ENCODE measurements at regions not wholly inside any gene's neighbourhood (a gene's known extent, or its start where the extent isn't known, plus 50 kb on each side); places are given as distances from the start of the nearest gene placed in this dataset.

DNA sequence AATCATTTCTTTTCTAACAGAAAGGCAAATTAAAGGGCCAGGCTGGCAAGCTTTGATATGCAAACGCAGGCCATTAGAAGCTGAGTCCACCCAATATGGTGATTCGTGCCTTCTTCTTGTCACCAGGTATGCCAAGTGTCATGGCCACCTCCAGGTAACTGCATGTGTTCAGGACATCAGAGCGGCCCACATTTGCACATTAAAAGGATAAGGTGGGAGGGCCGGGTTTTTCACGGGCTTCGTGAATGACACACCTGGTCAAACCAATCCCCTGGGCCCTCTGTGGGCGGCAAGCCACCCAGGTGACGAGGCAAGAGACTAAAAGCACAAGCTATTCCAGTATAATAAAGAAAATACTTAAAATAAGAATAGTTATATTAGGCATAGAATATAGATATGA, 75.9 kb upstream of the TSPAN11 start:
- Histone ChIP-seq H3K27ac (ENCODE audit: insufficient read depth, low read length) (no peak overlapping the region), H3K36me3 (ENCODE audit: control insufficient read depth, insufficient read depth, low read length) (no peaks in the 10 kb centered on the region), H4K20me1 (ENCODE audit: control insufficient read depth, extremely low read depth, insufficient read depth, low read length) (no peaks in the 10 kb centered on the region), H3K79me2 (ENCODE audit: control insufficient read depth, insufficient read depth, low read length) (no peaks in the 10 kb centered on the region), H3K27me3 (ENCODE audit: control insufficient read depth, insufficient read depth, low read length) (no peaks in the 10 kb centered on the region), H3K4me2 (ENCODE audit: extremely low read depth, insufficient read depth, low read length) (no peak overlapping the region), H2AFZ (ENCODE audit: low read length) (no peak overlapping the region), H3K4me3 (replicated peaks in 1 of 4; ENCODE audit: control extremely low read depth in 1 of 4, insufficient read depth in 1 of 4, low read depth in 3 of 4, low read length in 4 of 4) (no peak overlapping the region), H3K9me3 (ENCODE audit: control insufficient read depth, insufficient read depth, low read depth, low read length) (no peaks in the 10 kb centered on the region), H3K4me1 (ENCODE audit: control insufficient read depth, extremely low read depth, insufficient read depth, low read length) (no peaks in the 10 kb centered on the region), H3K9ac (ENCODE audit: insufficient read depth, low read length) (no peak overlapping the region)
- no peak for DNase-seq (ENCODE audit: low read depth in 2 of 2)
- TF ChIP-seq EZH2 (IDR thresholded peaks at IDR 0.05; ENCODE audit: low read length, missing control alignments), result no peak
- TF ChIP-seq, protein P1, sequence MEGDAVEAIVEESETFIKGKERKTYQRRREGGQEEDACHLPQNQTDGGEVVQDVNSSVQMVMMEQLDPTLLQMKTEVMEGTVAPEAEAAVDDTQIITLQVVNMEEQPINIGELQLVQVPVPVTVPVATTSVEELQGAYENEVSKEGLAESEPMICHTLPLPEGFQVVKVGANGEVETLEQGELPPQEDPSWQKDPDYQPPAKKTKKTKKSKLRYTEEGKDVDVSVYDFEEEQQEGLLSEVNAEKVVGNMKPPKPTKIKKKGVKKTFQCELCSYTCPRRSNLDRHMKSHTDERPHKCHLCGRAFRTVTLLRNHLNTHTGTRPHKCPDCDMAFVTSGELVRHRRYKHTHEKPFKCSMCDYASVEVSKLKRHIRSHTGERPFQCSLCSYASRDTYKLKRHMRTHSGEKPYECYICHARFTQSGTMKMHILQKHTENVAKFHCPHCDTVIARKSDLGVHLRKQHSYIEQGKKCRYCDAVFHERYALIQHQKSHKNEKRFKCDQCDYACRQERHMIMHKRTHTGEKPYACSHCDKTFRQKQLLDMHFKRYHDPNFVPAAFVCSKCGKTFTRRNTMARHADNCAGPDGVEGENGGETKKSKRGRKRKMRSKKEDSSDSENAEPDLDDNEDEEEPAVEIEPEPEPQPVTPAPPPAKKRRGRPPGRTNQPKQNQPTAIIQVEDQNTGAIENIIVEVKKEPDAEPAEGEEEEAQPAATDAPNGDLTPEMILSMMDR (conservative IDR thresholded peaks at IDR 0.05 in 1 of 2, IDR thresholded peaks at IDR 0.05 in 1 of 2; ENCODE audit: low read depth in 1 of 2, low read length in 2 of 2), result no peak

DNA sequence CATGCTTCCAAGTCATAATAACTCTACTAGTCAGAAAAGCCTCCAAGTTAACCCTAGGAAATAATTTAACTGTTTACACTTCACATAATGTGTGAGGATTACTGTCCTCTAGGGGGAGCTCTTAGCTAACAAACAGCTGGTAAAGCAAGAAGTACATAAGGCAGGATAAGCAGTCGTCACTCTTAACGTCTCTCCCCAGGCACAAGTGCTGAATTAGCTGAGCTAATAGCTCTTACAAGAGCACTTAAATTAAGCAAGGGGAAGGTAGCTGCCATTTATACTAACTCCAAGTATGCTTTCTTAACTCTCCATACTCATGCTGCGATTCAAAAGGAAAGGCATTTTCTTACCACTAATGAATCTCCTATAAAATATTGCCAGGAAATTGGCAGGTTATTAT, 79.3 kb upstream of the TSPAN11 start:
- H3K36me3 ChIP-seq (ENCODE audit: control insufficient read depth, insufficient read depth, low read length), result no peaks in the 10 kb centered on the region
- no peak overlapping the region for H2AFZ ChIP-seq (ENCODE audit: low read length)
- no peaks in the 10 kb centered on the region for H4K20me1 ChIP-seq (ENCODE audit: control insufficient read depth, extremely low read depth, insufficient read depth, low read length)
- no peak overlapping the region for H3K27ac ChIP-seq (ENCODE audit: insufficient read depth, low read length)
- H3K4me1 ChIP-seq (ENCODE audit: control insufficient read depth, extremely low read depth, insufficient read depth, low read length), result no peaks in the 10 kb centered on the region
- no peak overlapping the region for H3K4me2 ChIP-seq (ENCODE audit: extremely low read depth, insufficient read depth, low read length)
- no peaks in the 10 kb centered on the region for H3K27me3 ChIP-seq (ENCODE audit: control insufficient read depth, insufficient read depth, low read length)
- no peak overlapping the region for H3K9ac ChIP-seq (ENCODE audit: insufficient read depth, low read length)
- no peaks in the 10 kb centered on the region for H3K9me3 ChIP-seq (ENCODE audit: control insufficient read depth, insufficient read depth, low read depth, low read length)
- peak; percentile 58 to 81 for DNase-seq (ENCODE audit: low read depth in 2 of 2)
- H3K79me2 ChIP-seq (ENCODE audit: control insufficient read depth, insufficient read depth, low read length), result no peaks in the 10 kb centered on the region
- TF ChIP-seq, protein P1 (conservative IDR thresholded peaks at IDR 0.05 in 1 of 2, IDR thresholded peaks at IDR 0.05 in 1 of 2; ENCODE audit: low read depth in 1 of 2, low read length in 2 of 2), result peak; percentile 61 to 62
- TF ChIP-seq EZH2 (IDR thresholded peaks at IDR 0.05; ENCODE audit: low read length, missing control alignments), result no peak
- H3K4me3 ChIP-seq (replicated peaks in 1 of 4; ENCODE audit: control extremely low read depth in 1 of 4, insufficient read depth in 1 of 4, low read depth in 3 of 4, low read length in 4 of 4), result no peak overlapping the region

DNA sequence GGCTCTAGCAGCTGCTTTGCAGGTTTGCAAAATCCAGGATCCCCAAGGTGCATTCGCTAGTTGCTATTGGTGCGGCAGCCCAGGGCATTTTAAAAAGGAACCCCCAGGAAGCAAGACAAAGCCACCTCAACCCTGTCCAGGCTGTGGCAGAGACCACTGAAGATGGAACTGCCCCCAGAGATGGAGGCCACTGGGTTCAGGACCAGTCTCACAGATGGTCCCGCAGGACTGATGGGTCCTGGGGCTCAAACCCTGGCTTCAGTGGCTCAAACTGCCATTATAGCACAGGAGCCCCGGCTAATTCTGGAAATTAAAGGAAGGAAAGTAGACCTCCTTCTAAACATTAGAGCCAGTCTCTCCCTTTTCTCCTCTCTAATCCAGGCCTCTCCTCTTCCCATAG, 79.8 kb upstream of the TSPAN11 start:
- Histone ChIP-seq H3K27me3 (ENCODE audit: control insufficient read depth, insufficient read depth, low read length) (no peaks in the 10 kb centered on the region), H4K20me1 (ENCODE audit: control insufficient read depth, extremely low read depth, insufficient read depth, low read length) (no peaks in the 10 kb centered on the region), H3K9me3 (ENCODE audit: control insufficient read depth, insufficient read depth, low read depth, low read length) (no peaks in the 10 kb centered on the region), H3K36me3 (ENCODE audit: control insufficient read depth, insufficient read depth, low read length) (no peaks in the 10 kb centered on the region), H3K4me1 (ENCODE audit: control insufficient read depth, extremely low read depth, insufficient read depth, low read length) (no peaks in the 10 kb centered on the region), H3K4me2 (ENCODE audit: extremely low read depth, insufficient read depth, low read length) (no peak overlapping the region), H3K27ac (ENCODE audit: insufficient read depth, low read length) (no peak overlapping the region), H3K79me2 (ENCODE audit: control insufficient read depth, insufficient read depth, low read length) (no peaks in the 10 kb centered on the region), H3K4me3 (replicated peaks in 1 of 4; ENCODE audit: control extremely low read depth in 1 of 4, insufficient read depth in 1 of 4, low read depth in 3 of 4, low read length in 4 of 4) (no peak overlapping the region), H3K9ac (ENCODE audit: insufficient read depth, low read length) (no peak overlapping the region), H2AFZ (ENCODE audit: low read length) (no peak overlapping the region)
- DNase-seq (ENCODE audit: low read depth in 2 of 2), result no peak
- TF ChIP-seq, protein P1 (conservative IDR thresholded peaks at IDR 0.05 in 1 of 2, IDR thresholded peaks at IDR 0.05 in 1 of 2; ENCODE audit: low read depth in 1 of 2, low read length in 2 of 2), result no peak
- no peak for TF ChIP-seq EZH2 (IDR thresholded peaks at IDR 0.05; ENCODE audit: low read length, missing control alignments)
